ENCODE measurements at regions not wholly inside any gene's neighbourhood (a gene's known extent, or its start where the extent isn't known, plus 50 kb on each side); places are given as distances from the start of the nearest gene placed in this dataset.

GRCh38 chr10:44267007-44267406 lies 117.9 kb downstream of the CXCL12 start:
- intact Hi-C loops (cut with DNase I): no loop called here
- H3K9ac ChIP-seq (ENCODE audit: low read depth in 2 of 2, low read length in 2 of 2): no peak overlapping the region
- no peaks in the 10 kb centered on the region for H3K36me3 ChIP-seq
- H3K9me3 ChIP-seq: no peaks in the 10 kb centered on the region
- H3K27ac ChIP-seq: no peak overlapping the region
- no peaks in the 10 kb centered on the region for H3K4me1 ChIP-seq
- no peak for TF ChIP-seq CTCF (IDR thresholded peaks at IDR 0.05)
- H3K27me3 ChIP-seq: no peaks in the 10 kb centered on the region
- DNase-seq: no peak
- H3K4me3 ChIP-seq: no peak overlapping the region

- H3K9me3 ChIP-seq: no peaks in the 10 kb centered on the region
- DNase-seq: no peak
- H3K9ac ChIP-seq (ENCODE audit: low read depth in 2 of 2, low read length in 2 of 2): no peak overlapping the region
- TF ChIP-seq CTCF (IDR thresholded peaks at IDR 0.05): no peak
- intact Hi-C loops (cut with DNase I): no loop called here
- H3K36me3 ChIP-seq: no peaks in the 10 kb centered on the region
- no peak overlapping the region for H3K4me3 ChIP-seq
- H3K27ac ChIP-seq: no peak overlapping the region
- no peaks in the 10 kb centered on the region for H3K27me3 ChIP-seq
- H3K4me1 ChIP-seq: no peaks in the 10 kb centered on the region
These were observed 120.7 kb downstream of the CXCL12 start for GRCh38 chr10:44264244-44264643.

- no peak overlapping the region for H3K9ac ChIP-seq (ENCODE audit: low read depth in 2 of 2, low read length in 2 of 2)
- intact Hi-C loops (cut with DNase I): no loop called here
- H3K36me3 ChIP-seq: no peaks in the 10 kb centered on the region
- H3K27ac ChIP-seq: no peak overlapping the region
- H3K9me3 ChIP-seq: no peaks in the 10 kb centered on the region
- no peaks in the 10 kb centered on the region for H3K4me1 ChIP-seq
- TF ChIP-seq CTCF (IDR thresholded peaks at IDR 0.05): no peak
- H3K4me3 ChIP-seq: no peak overlapping the region
- DNase-seq: no peak
- no peaks in the 10 kb centered on the region for H3K27me3 ChIP-seq
These were observed 121.1 kb downstream of the CXCL12 start for GRCh38 chr10:44263771-44264170.

- Histone ChIP-seq H3K4me3 (no peak overlapping the region), H3K9me3 (no peaks in the 10 kb centered on the region), H3K27ac (no peak overlapping the region), H3K36me3 (no peaks in the 10 kb centered on the region), H3K9ac (ENCODE audit: low read depth in 2 of 2, low read length in 2 of 2) (no peak overlapping the region), H3K27me3 (no peaks in the 10 kb centered on the region), H3K4me1 (no peaks in the 10 kb centered on the region)
- no peak for DNase-seq
- intact Hi-C loops (cut with DNase I): no loop called here
- no peak for TF ChIP-seq CTCF (IDR thresholded peaks at IDR 0.05)
These were observed 122.2 kb downstream of the CXCL12 start for GRCh38 chr10:44262551-44263251.

- H3K36me3 ChIP-seq: no peaks in the 10 kb centered on the region
- H3K27ac ChIP-seq: no peak overlapping the region
- no peaks in the 10 kb centered on the region for H3K9me3 ChIP-seq
- H3K27me3 ChIP-seq: no peaks in the 10 kb centered on the region
- intact Hi-C loops (cut with DNase I): no loop called here
- no peak overlapping the region for H3K4me3 ChIP-seq
- no peaks in the 10 kb centered on the region for H3K4me1 ChIP-seq
- no peak for TF ChIP-seq CTCF (IDR thresholded peaks at IDR 0.05)
- H3K9ac ChIP-seq (ENCODE audit: low read depth in 2 of 2, low read length in 2 of 2): no peak overlapping the region
- DNase-seq: peak; percentile 27
These were observed 123.0 kb downstream of the CXCL12 start for GRCh38 chr10:44261710-44262455.
